ENCODE measurements at regions not wholly inside any gene's neighbourhood (a gene's known extent, or its start where the extent isn't known, plus 50 kb on each side); places are given as distances from the start of the nearest gene placed in this dataset.
"Not testable (repeated sequence)": the region's sequence is repeated elsewhere in the genome, so short reads cannot be mapped to it uniquely, and the experiment has no call there.

GRCh38 chr17:54439816-54440215 lies 460.8 kb upstream of the TOM1L1 start:
- no peak overlapping the region for H3K27ac Mint-ChIP-seq
- H3K36me3 Mint-ChIP-seq (ENCODE audit: low read depth): no peaks in the 10 kb centered on the region
- no peaks in the 10 kb centered on the region for H3K27me3 Mint-ChIP-seq
- peaks cover 5% of the 10 kb centered on the region for H3K9me3 Mint-ChIP-seq
- CTCF ChIA-PET: interaction anchor here (1.0 kb wide), 1 partner anchor 11 kb away, joined by 4 read pairs; no protein-coding TSS in a partner anchor
- H3K4me3 Mint-ChIP-seq: no peak overlapping the region
- no peak for DNase-seq
- POLR2A ChIA-PET: no interaction called here
- no peaks in the 10 kb centered on the region for H3K4me1 Mint-ChIP-seq

GRCh38 chr17:54451051-54451450 lies 449.6 kb upstream of the TOM1L1 start:
- H3K9me3 Mint-ChIP-seq: peaks cover 17% of the 10 kb centered on the region

DNA sequence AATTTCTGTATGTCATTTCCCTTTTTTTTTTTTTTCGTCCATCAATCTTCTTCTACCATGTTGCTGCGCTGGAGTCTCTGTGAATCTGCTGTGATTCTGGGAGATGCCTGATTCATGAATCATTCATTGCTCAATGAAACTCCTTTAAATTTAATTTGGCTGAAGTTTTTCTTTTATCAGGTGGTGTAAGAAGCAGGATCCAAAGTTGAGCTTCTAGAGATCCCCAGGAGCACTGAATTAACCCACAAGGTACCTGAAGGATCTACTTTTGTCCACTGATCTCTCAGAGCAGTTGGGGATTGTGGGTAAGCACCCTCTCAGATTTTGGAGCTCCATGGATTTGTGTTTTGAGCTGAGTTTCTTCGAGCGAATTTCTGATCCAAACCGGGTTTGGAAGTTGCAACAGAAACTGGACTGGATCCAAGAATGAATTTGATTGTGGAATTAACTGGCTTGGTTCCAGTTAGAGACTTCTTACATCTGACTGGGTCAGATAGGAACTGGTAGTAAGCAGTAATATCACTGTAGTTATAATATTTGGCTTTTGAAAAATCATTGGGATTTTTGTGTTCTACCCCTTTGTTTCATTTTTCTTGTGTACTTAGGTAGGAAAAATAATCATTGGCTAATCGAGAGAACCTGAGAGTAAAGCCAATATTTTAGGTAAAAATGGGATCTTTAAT lies 447.8 kb upstream of the TOM1L1 start:
- Mint-ChIP-seq H3K27ac (no peak overlapping the region), H3K9me3 (peaks cover 21% of the 10 kb centered on the region), H3K36me3 (ENCODE audit: low read depth) (no peaks in the 10 kb centered on the region), H3K4me1 (no peaks in the 10 kb centered on the region), H3K4me3 (no peak overlapping the region), H3K27me3 (no peaks in the 10 kb centered on the region)
- DNase-seq: no peak
- ChIA-PET POLR2A (no interaction called here), CTCF (interaction anchor here (1.1 kb wide), 1 partner anchor 25 kb away, joined by 3 read pairs; no protein-coding TSS in a partner anchor)

More at GRCh38 chr17:54451051-54451450, 449.6 kb upstream of the TOM1L1 start:
- H3K4me3 Mint-ChIP-seq: no peak overlapping the region
- ChIA-PET CTCF (no interaction called here), POLR2A (no interaction called here)
- H3K36me3 Mint-ChIP-seq (ENCODE audit: low read depth): no peaks in the 10 kb centered on the region
- DNase-seq: no peak
- no peaks in the 10 kb centered on the region for H3K27me3 Mint-ChIP-seq
- H3K27ac Mint-ChIP-seq: no peak overlapping the region
- H3K4me1 Mint-ChIP-seq: no peaks in the 10 kb centered on the region

GRCh38 chr17:54455251-54455868 lies 445.3 kb upstream of the TOM1L1 start:
- H3K27me3 Mint-ChIP-seq: no peaks in the 10 kb centered on the region
- ChIA-PET CTCF (no interaction called here), POLR2A (no interaction called here)
- peaks cover 25% of the 10 kb centered on the region for H3K9me3 Mint-ChIP-seq
- DNase-seq: no peak
- H3K4me1 Mint-ChIP-seq: no peaks in the 10 kb centered on the region
- H3K36me3 Mint-ChIP-seq (ENCODE audit: low read depth): no peaks in the 10 kb centered on the region
- no peak overlapping the region for H3K4me3 Mint-ChIP-seq
- H3K27ac Mint-ChIP-seq: no peak overlapping the region

GRCh38 chr17:54465443-54465842 lies 435.2 kb upstream of the TOM1L1 start:
- peaks cover 12% of the 10 kb centered on the region for H3K9me3 Mint-ChIP-seq
- POLR2A ChIA-PET; H3K36me3 Mint-ChIP-seq (ENCODE audit: low read depth); CTCF ChIA-PET; H3K27ac Mint-ChIP-seq; H3K4me1 Mint-ChIP-seq; H3K4me3 Mint-ChIP-seq; DNase-seq; H3K27me3 Mint-ChIP-seq: not testable (repeated sequence)

- Mint-ChIP-seq H3K27ac (no peak overlapping the region), H3K4me1 (no peaks in the 10 kb centered on the region), H3K9me3 (peaks cover 12% of the 10 kb centered on the region), H3K27me3 (no peaks in the 10 kb centered on the region), H3K4me3 (no peak overlapping the region), H3K36me3 (ENCODE audit: low read depth) (no peaks in the 10 kb centered on the region)
- DNase-seq: no peak
- ChIA-PET POLR2A (no interaction called here), CTCF (no interaction called here)
These were observed 433.8 kb upstream of the TOM1L1 start for GRCh38 chr17:54466875-54467274.

DNA sequence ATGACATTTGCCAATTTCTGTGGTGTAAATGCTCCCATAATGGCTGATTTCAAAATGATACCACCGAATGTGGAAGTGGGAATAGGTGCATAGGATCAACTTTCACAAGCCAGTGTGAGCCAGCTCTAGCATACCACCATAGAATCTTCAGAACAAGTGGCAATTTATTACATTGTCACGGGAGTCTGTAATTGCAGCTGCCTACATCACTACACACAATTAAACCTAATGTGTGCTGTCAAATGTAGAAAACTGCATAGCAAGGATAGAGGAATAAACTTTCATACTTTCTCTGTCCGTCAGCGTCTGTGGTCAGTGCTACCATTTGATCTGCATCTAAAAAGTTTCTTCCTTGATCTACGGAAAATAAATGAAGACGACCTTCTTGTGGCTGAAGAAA lies 417.8 kb upstream of the TOM1L1 start:
- CTCF ChIA-PET: no interaction called here
- H3K9me3 Mint-ChIP-seq: peaks cover 6% of the 10 kb centered on the region

DNA sequence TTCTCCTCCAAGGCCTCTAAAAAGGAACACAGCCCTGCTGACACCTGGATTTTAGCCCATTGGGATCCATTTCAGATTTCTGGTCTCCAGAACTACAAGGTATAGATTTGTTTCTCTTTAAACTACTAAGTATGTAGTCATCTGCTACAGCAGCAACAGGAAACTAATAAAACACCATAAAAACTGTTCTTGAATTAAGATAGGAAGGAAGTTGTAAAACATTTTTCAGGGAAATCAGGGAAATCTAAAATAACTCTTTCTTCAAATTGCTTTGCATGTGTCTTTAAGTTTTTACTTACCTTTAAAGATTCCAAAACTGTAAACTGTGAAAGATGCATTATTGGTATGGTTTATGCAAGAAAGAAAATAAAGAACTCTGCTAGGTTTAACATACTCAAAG lies 407.0 kb upstream of the TOM1L1 start:
- no peak for DNase-seq
- H3K4me3 Mint-ChIP-seq: no peak overlapping the region
- no peak overlapping the region for H3K27ac Mint-ChIP-seq
- CTCF ChIA-PET: interaction anchor here (0.6 kb wide), 1 partner anchor 38 kb away, joined by 3 read pairs; no protein-coding TSS in a partner anchor
- POLR2A ChIA-PET: no interaction called here
- peaks cover 2% of the 10 kb centered on the region for H3K9me3 Mint-ChIP-seq
- H3K4me1 Mint-ChIP-seq: no peaks in the 10 kb centered on the region
- H3K36me3 Mint-ChIP-seq (ENCODE audit: low read depth): no peaks in the 10 kb centered on the region
- H3K27me3 Mint-ChIP-seq: no peaks in the 10 kb centered on the region

More for the DNA sequence above, 417.8 kb upstream of the TOM1L1 start:
- Mint-ChIP-seq H3K4me1 (no peaks in the 10 kb centered on the region), H3K27ac (no peak overlapping the region), H3K36me3 (ENCODE audit: low read depth) (no peaks in the 10 kb centered on the region), H3K27me3 (no peaks in the 10 kb centered on the region), H3K4me3 (no peak overlapping the region)
- DNase-seq: no peak
- POLR2A ChIA-PET: no interaction called here

DNA sequence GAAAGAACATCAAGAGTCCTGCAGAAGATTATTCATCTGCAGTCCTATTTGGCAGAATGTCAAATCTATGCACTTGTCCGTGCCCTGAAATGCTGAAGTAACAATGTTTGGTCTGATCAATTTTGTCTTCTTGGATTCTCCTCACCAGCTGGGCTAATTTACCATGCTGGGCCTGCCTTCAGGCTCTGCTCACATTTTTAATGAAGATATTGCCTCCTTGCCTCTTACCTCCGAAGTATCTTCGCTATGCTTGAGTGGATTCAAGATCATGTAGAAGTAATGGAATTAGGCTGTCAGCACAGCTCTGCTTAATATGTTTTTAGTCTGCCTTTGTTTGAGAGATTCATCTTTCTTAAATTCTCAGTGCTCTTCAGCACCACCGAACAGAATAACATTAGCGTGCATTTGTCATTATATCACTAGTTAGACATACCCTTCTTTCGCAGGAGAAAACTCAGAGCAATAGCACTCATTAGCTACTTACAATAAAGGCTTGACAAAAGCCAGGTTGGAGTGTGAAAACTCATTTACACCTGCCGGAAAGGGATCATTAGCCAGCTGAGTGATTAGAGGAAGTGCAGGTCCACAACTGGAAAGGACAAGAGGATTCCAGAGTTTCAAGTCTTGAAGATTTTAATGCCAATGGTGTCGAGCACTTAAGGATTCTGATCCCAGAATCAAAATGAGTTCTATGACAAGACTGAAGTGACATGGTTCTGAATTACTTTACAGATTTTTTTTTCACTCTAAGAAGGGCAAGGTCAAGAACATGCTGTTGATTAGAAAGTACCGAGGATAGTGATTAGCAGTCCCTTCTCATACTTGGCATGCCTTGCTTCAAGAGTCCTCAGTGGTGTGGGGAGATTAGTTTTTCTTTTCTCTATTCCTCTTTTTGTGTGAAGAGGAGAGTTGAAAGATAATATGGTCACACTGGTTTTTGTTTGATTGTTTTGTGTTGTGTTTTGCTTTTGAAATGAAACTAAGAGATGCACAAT lies 405.6 kb upstream of the TOM1L1 start:
- H3K27me3 Mint-ChIP-seq: no peaks in the 10 kb centered on the region
- H3K4me3 Mint-ChIP-seq: no peak overlapping the region
- POLR2A ChIA-PET: no interaction called here
- no peaks in the 10 kb centered on the region for H3K36me3 Mint-ChIP-seq (ENCODE audit: low read depth)
- no peaks in the 10 kb centered on the region for H3K4me1 Mint-ChIP-seq
- peaks cover 2% of the 10 kb centered on the region for H3K9me3 Mint-ChIP-seq
- CTCF ChIA-PET: no interaction called here
- H3K27ac Mint-ChIP-seq: no peak overlapping the region
- DNase-seq: no peak

DNA sequence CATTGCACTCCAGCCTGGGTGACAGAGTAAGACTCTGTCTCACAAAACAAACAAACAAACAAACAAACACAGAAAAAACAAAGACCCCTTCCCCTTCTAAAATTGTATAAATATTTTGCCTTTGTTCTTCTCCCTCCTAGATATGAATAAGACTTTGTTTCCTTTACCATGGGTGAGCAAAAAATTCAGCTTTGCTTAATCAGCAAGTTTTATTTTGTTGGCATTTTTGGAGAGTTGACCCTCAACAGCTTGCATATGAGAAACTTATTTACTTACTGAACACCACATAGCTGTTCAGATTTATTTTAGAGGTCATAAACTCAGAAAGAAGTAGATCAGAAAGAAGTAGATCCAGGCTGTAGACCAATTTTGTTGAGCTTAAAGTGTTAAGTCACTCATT lies 395.2 kb upstream of the TOM1L1 start:
- ChIA-PET CTCF (interaction anchor here (1.1 kb wide), 1 partner anchor 13 kb away, joined by 3 read pairs; no protein-coding TSS in a partner anchor), POLR2A (no interaction called here)
- no peaks in the 10 kb centered on the region for H3K4me1 Mint-ChIP-seq

GRCh38 chr17:54518706-54519105 lies 381.9 kb upstream of the TOM1L1 start:
- DNase-seq: no peak
- CTCF ChIA-PET: no interaction called here
- Mint-ChIP-seq H3K27me3 (no peaks in the 10 kb centered on the region), H3K27ac (no peak overlapping the region), H3K4me1 (no peaks in the 10 kb centered on the region), H3K36me3 (ENCODE audit: low read depth) (no peaks in the 10 kb centered on the region), H3K4me3 (no peak overlapping the region), H3K9me3 (peaks cover 2% of the 10 kb centered on the region)
- POLR2A ChIA-PET: no interaction called here

More for the DNA sequence above, 395.2 kb upstream of the TOM1L1 start:
- no peak overlapping the region for H3K4me3 Mint-ChIP-seq
- H3K27ac Mint-ChIP-seq: no peak overlapping the region
- no peaks in the 10 kb centered on the region for H3K27me3 Mint-ChIP-seq
- H3K9me3 Mint-ChIP-seq: peaks cover 4% of the 10 kb centered on the region
- H3K36me3 Mint-ChIP-seq (ENCODE audit: low read depth): no peaks in the 10 kb centered on the region
- DNase-seq: no peak

- POLR2A ChIA-PET: no interaction called here
- Mint-ChIP-seq H3K4me1 (no peaks in the 10 kb centered on the region), H3K27ac (no peak overlapping the region), H3K9me3 (peaks cover 2% of the 10 kb centered on the region), H3K4me3 (no peak overlapping the region), H3K27me3 (no peaks in the 10 kb centered on the region), H3K36me3 (ENCODE audit: low read depth) (no peaks in the 10 kb centered on the region)
- no peak for DNase-seq
- CTCF ChIA-PET: no interaction called here
These were observed 379.5 kb upstream of the TOM1L1 start for GRCh38 chr17:54521137-54521536.

- CTCF ChIA-PET: no interaction called here
- Mint-ChIP-seq H3K4me3 (no peak overlapping the region), H3K4me1 (no peaks in the 10 kb centered on the region), H3K9me3 (peaks cover 2% of the 10 kb centered on the region), H3K27me3 (no peaks in the 10 kb centered on the region), H3K27ac (no peak overlapping the region), H3K36me3 (ENCODE audit: low read depth) (no peaks in the 10 kb centered on the region)
- POLR2A ChIA-PET: no interaction called here
- no peak for DNase-seq
These were observed 376.2 kb upstream of the TOM1L1 start for GRCh38 chr17:54524501-54524900.
